GM19043 (cell line): ENCODE measurements at regions not wholly inside any gene's neighbourhood (a gene's known extent, or its start where the extent isn't known, plus 50 kb on each side); places are given as distances from the start of the nearest gene placed in this dataset.

Source experiments
- ATAC-seq: cut with Tn5 transposase; IDR thresholded peaks from one replicate; pipeline ENCODE4 v1.9.1; 2021; ENCODE audit warnings: low read depth; ENCODE audit not compliant: unreplicated experiment

GRCh38 chr13:64446372-64446771, 2783.8 kb downstream of the PCDH9 start:
- ATAC-seq = no peak

GRCh38 chr13:64441740-64442139, 2788.4 kb downstream of the PCDH9 start:
- ATAC-seq = no peak

- ATAC-seq = no peak
Observed at GRCh38 chr13:64438084-64438483, 2792.1 kb downstream of the PCDH9 start.

- no peak for ATAC-seq
Observed at GRCh38 chr13:64429691-64430090, 2800.4 kb downstream of the PCDH9 start.

GRCh38 chr13:64428196-64428595, 2801.9 kb downstream of the PCDH9 start:
- no peak for ATAC-seq

GRCh38 chr13:64423467-64423866, 2806.7 kb downstream of the PCDH9 start:
- ATAC-seq = no peak

GRCh38 chr13:64420181-64420580, 2810.0 kb downstream of the PCDH9 start:
- no peak for ATAC-seq

- no peak for ATAC-seq
Observed at GRCh38 chr13:64417581-64417980, 2812.6 kb downstream of the PCDH9 start.

GRCh38 chr13:64414381-64414780, 2815.8 kb downstream of the PCDH9 start:
- ATAC-seq = no peak

- ATAC-seq = no peak
Observed at GRCh38 chr13:64413529-64413928, 2816.6 kb downstream of the PCDH9 start.

- no peak for ATAC-seq
Observed at GRCh38 chr13:64410276-64411053, 2819.7 kb downstream of the PCDH9 start.

GRCh38 chr13:64397701-64398100, 2832.4 kb downstream of the PCDH9 start:
- ATAC-seq = no peak

- ATAC-seq = no peak
Observed at GRCh38 chr13:64377606-64378005, 2852.5 kb downstream of the PCDH9 start.

- no peak for ATAC-seq
Observed at GRCh38 chr13:64371461-64371860, 2858.7 kb downstream of the PCDH9 start.

GRCh38 chr13:64371045-64371444, 2859.1 kb downstream of the PCDH9 start:
- ATAC-seq = no peak

GRCh38 chr13:64369121-64369520, 2861.0 kb downstream of the PCDH9 start:
- no peak for ATAC-seq

GRCh38 chr13:64362564-64362963, 2867.6 kb downstream of the PCDH9 start:
- ATAC-seq = no peak

- ATAC-seq = no peak
Observed at GRCh38 chr13:64347664-64348063, 2882.5 kb downstream of the PCDH9 start.

- no peak for ATAC-seq
Observed at GRCh38 chr13:64339373-64340063, 2890.6 kb downstream of the PCDH9 start.

- no peak for ATAC-seq
Observed at GRCh38 chr13:64338671-64339070, 2891.5 kb downstream of the PCDH9 start.

GRCh38 chr13:64333888-64334287, 2896.2 kb downstream of the PCDH9 start:
- no peak for ATAC-seq

GRCh38 chr13:64332048-64332447, 2898.1 kb downstream of the PCDH9 start:
- no peak for ATAC-seq
